Activated naive CD8-positive, alpha-beta T cell (primary cell): ENCODE measurements at regions not wholly inside any gene's neighbourhood (a gene's known extent, or its start where the extent isn't known, plus 50 kb on each side); places are given as distances from the start of the nearest gene placed in this dataset.

Source experiments
- H3K27ac Mint-ChIP-seq: one replicate; pipeline ENCODE4 v1.8.0; 2021; ENCODE audit warnings: mixed read lengths
- H3K27me3 Mint-ChIP-seq: one replicate; pipeline ENCODE4 v1.8.0; 2021; ENCODE audit warnings: mixed read lengths
- H3K36me3 Mint-ChIP-seq: one replicate; pipeline ENCODE4 v1.8.0; 2021; ENCODE audit warnings: mixed read lengths
- H3K4me1 Mint-ChIP-seq: one replicate; pipeline ENCODE4 v1.8.0; 2021; ENCODE audit warnings: low read depth, mixed read lengths
- H3K4me3 Mint-ChIP-seq: one replicate; pipeline ENCODE4 v1.8.0; 2021; ENCODE audit warnings: mild to moderate bottlenecking, mixed read lengths
- H3K9me3 Mint-ChIP-seq: one replicate; pipeline ENCODE4 v1.8.0; 2021; ENCODE audit warnings: low read depth, mixed read lengths

GRCh38 chr4:180925805-180926204, 1317.4 kb upstream of the TENM3 start:
- H3K4me1 Mint-ChIP-seq, result no peaks in the 10 kb centered on the region
- no peak overlapping the region for H3K4me3 Mint-ChIP-seq
- H3K27me3 Mint-ChIP-seq, result no peaks in the 10 kb centered on the region
- no peaks in the 10 kb centered on the region for H3K36me3 Mint-ChIP-seq
- no peak overlapping the region for H3K27ac Mint-ChIP-seq
- H3K9me3 Mint-ChIP-seq, result no peaks in the 10 kb centered on the region

DNA sequence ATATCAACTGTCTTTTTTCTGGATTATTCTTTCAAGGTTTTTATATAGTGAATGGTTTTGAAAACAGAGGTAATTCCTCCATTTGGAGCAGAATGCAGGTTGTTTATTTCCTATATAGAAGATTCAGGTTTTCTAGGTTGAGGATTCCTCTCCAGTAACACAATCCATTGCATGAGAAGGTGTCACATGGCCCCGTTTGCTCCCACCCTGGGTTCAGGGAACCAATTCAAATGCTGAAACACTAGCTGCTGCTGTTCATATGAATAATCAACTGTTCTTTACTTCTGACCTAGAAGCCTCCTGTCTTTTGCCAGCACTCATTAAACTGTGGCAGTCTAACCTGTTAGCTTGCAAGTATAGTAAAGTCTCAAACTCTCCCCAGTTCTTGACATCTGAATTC, 1316.9 kb upstream of the TENM3 start:
- Mint-ChIP-seq H3K9me3 (no peaks in the 10 kb centered on the region), H3K4me3 (no peak overlapping the region), H3K27me3 (no peaks in the 10 kb centered on the region), H3K4me1 (no peaks in the 10 kb centered on the region), H3K36me3 (no peaks in the 10 kb centered on the region), H3K27ac (no peak overlapping the region)

GRCh38 chr4:180932370-180933001, 1310.7 kb upstream of the TENM3 start:
- Mint-ChIP-seq H3K4me1 (no peaks in the 10 kb centered on the region), H3K36me3 (no peaks in the 10 kb centered on the region), H3K27ac (no peak overlapping the region), H3K27me3 (no peaks in the 10 kb centered on the region), H3K9me3 (no peaks in the 10 kb centered on the region), H3K4me3 (no peak overlapping the region)

- Mint-ChIP-seq H3K4me1 (no peaks in the 10 kb centered on the region), H3K9me3 (no peaks in the 10 kb centered on the region), H3K27ac (no peak overlapping the region), H3K4me3 (no peak overlapping the region), H3K27me3 (no peaks in the 10 kb centered on the region), H3K36me3 (no peaks in the 10 kb centered on the region)
Measured at GRCh38 chr4:180937083-180937482, 1306.1 kb upstream of the TENM3 start.

GRCh38 chr4:180940680-180941079, 1302.5 kb upstream of the TENM3 start:
- no peaks in the 10 kb centered on the region for H3K4me1 Mint-ChIP-seq
- peaks cover 6% of the 10 kb centered on the region for H3K9me3 Mint-ChIP-seq
- no peak overlapping the region for H3K27ac Mint-ChIP-seq
- H3K36me3 Mint-ChIP-seq, result no peaks in the 10 kb centered on the region
- no peaks in the 10 kb centered on the region for H3K27me3 Mint-ChIP-seq
- no peak overlapping the region for H3K4me3 Mint-ChIP-seq

- no peak overlapping the region for H3K4me3 Mint-ChIP-seq
- H3K27me3 Mint-ChIP-seq, result no peaks in the 10 kb centered on the region
- no peaks in the 10 kb centered on the region for H3K36me3 Mint-ChIP-seq
- H3K4me1 Mint-ChIP-seq, result no peaks in the 10 kb centered on the region
- no peak overlapping the region for H3K27ac Mint-ChIP-seq
- peaks cover 6% of the 10 kb centered on the region for H3K9me3 Mint-ChIP-seq
Measured at GRCh38 chr4:180942367-180942916, 1300.8 kb upstream of the TENM3 start.

GRCh38 chr4:180946188-180946587, 1297.0 kb upstream of the TENM3 start:
- Mint-ChIP-seq H3K4me3 (no peak overlapping the region), H3K27me3 (no peaks in the 10 kb centered on the region), H3K4me1 (no peaks in the 10 kb centered on the region)

DNA sequence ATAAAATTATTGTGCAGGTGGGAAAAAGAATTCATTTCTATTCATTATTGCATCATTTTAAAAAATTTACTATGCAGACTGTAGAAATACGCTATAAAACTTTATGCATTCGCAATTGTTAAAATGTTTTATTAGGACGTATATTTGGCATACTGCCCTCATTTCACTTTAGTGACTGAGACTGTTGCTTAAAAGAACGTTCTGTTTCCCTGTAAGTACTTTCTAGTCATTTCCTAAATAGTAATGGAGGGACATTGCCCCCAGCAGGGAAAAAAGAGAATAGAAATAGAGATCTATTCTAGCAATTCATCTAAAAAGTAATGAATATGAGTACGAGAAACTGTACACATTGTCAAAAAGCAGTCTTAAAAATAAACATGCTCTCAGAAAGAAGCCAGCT, 1295.8 kb upstream of the TENM3 start:
- H3K27ac Mint-ChIP-seq, result no peak overlapping the region
- no peaks in the 10 kb centered on the region for H3K36me3 Mint-ChIP-seq
- no peaks in the 10 kb centered on the region for H3K27me3 Mint-ChIP-seq
- H3K4me3 Mint-ChIP-seq, result no peak overlapping the region
- H3K9me3 Mint-ChIP-seq, result peaks cover 5% of the 10 kb centered on the region
- no peaks in the 10 kb centered on the region for H3K4me1 Mint-ChIP-seq

More at GRCh38 chr4:180946188-180946587, 1297.0 kb upstream of the TENM3 start:
- Mint-ChIP-seq H3K36me3 (no peaks in the 10 kb centered on the region), H3K27ac (no peak overlapping the region), H3K9me3 (peaks cover 6% of the 10 kb centered on the region)

DNA sequence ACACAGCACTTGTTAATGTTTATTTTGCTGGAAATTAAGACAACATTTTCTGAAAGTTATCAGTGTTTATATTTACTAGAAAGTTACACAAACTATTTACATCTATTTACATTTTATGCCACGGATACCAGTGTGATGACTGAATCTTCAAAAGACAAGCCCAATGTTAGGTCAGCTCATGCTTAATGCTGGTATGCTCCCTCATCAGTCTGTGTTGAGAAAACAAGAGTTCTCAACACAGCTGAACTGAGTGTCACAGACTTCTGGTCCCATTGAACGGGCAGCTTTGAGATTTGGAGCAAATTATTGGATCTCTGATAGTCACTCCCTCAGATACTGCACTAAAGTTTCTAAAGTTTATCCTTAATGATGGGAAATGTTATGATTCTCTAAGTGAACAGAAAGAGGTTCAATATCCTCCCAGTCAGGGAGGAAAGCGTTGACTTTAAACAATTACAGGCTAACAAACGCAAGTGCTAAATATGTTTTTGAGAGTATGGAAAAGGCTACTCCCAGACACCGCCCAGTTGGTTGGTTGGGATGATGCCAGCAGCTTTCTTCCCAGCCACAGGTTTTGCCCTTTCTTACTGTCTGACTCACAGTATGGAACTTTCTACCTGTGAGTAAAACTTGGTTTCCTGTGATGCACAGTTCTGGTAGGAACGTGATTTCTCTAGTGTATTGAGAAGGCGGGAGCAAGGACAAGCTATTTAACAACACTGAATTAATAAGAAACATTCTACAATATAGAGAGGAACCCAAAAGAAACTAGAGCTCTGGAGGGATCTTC, 1293.6 kb upstream of the TENM3 start:
- no peaks in the 10 kb centered on the region for H3K4me1 Mint-ChIP-seq
- no peaks in the 10 kb centered on the region for H3K36me3 Mint-ChIP-seq
- no peaks in the 10 kb centered on the region for H3K27me3 Mint-ChIP-seq
- H3K4me3 Mint-ChIP-seq, result no peak overlapping the region
- no peaks in the 10 kb centered on the region for H3K9me3 Mint-ChIP-seq
- H3K27ac Mint-ChIP-seq, result no peak overlapping the region

- Mint-ChIP-seq H3K27me3 (no peaks in the 10 kb centered on the region), H3K27ac (no peak overlapping the region), H3K36me3 (no peaks in the 10 kb centered on the region), H3K4me1 (no peaks in the 10 kb centered on the region), H3K9me3 (no peaks in the 10 kb centered on the region), H3K4me3 (no peak overlapping the region)
Measured at GRCh38 chr4:180950377-180950776, 1292.8 kb upstream of the TENM3 start.

- Mint-ChIP-seq H3K27me3 (no peaks in the 10 kb centered on the region), H3K27ac (no peak overlapping the region), H3K36me3 (no peaks in the 10 kb centered on the region), H3K4me3 (no peak overlapping the region), H3K4me1 (no peaks in the 10 kb centered on the region), H3K9me3 (no peaks in the 10 kb centered on the region)
Measured at GRCh38 chr4:180951312-180951711, 1291.9 kb upstream of the TENM3 start.

GRCh38 chr4:180953572-180953971, 1289.6 kb upstream of the TENM3 start:
- Mint-ChIP-seq H3K4me3 (no peak overlapping the region), H3K27ac (no peak overlapping the region), H3K27me3 (no peaks in the 10 kb centered on the region), H3K4me1 (no peaks in the 10 kb centered on the region), H3K36me3 (no peaks in the 10 kb centered on the region), H3K9me3 (no peaks in the 10 kb centered on the region)

GRCh38 chr4:180960743-180961401, 1282.3 kb upstream of the TENM3 start:
- Mint-ChIP-seq H3K4me1 (no peaks in the 10 kb centered on the region), H3K36me3 (no peaks in the 10 kb centered on the region), H3K4me3 (no peak overlapping the region), H3K27me3 (no peaks in the 10 kb centered on the region), H3K27ac (no peak overlapping the region), H3K9me3 (peaks cover 7% of the 10 kb centered on the region)

GRCh38 chr4:180962268-180962667, 1280.9 kb upstream of the TENM3 start:
- peaks cover 7% of the 10 kb centered on the region for H3K9me3 Mint-ChIP-seq
- H3K27me3 Mint-ChIP-seq, result no peaks in the 10 kb centered on the region
- no peaks in the 10 kb centered on the region for H3K36me3 Mint-ChIP-seq
- H3K27ac Mint-ChIP-seq, result no peak overlapping the region
- no peaks in the 10 kb centered on the region for H3K4me1 Mint-ChIP-seq
- no peak overlapping the region for H3K4me3 Mint-ChIP-seq

DNA sequence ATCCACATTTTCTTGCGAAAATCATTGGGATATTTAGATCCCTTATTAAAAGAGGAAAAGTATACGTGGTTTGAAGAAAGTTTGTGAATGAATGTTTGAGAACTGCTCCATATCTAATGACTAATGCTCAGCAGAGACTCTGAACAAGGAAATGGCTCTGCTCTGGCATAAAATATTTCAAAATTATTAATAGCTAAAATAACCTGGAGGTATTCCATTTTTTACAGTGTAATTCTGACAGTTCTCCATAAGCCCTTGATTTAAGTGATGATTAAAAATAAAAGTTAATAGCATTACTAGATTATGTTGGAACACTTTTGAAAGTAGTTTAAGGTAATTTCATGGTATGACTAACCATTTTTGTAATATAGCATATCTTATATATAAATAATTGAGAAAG, 1276.9 kb upstream of the TENM3 start:
- Mint-ChIP-seq H3K27me3 (no peaks in the 10 kb centered on the region), H3K9me3 (peaks cover 7% of the 10 kb centered on the region), H3K27ac (no peak overlapping the region), H3K36me3 (no peaks in the 10 kb centered on the region), H3K4me3 (no peak overlapping the region), H3K4me1 (no peaks in the 10 kb centered on the region)
